HFF-Myc (cell line): ENCODE measurements at regions not wholly inside any gene's neighbourhood (a gene's known extent, or its start where the extent isn't known, plus 50 kb on each side); places are given as distances from the start of the nearest gene placed in this dataset.
"Not testable (repeated sequence)": the region's sequence is repeated elsewhere in the genome, so short reads cannot be mapped to it uniquely, and the experiment has no call there.

ENCODE experiments used
- DNase-seq: peaks from one replicate; pipeline ENCODE4 v3.0.0-alpha.2; 2011; ENCODE audit warnings: low read depth; ENCODE audit errors: extremely low read depth
- H3K4me3 ChIP-seq: replicated peaks from 2 replicates; pipeline ENCODE4 v1.5.1; 2011; ENCODE audit warnings: low read depth, mild to moderate bottlenecking, control low read depth, low read length
- CTCF ChIP-seq: IDR thresholded peaks from 2 replicates; pipeline ENCODE4 v1.5.1; 2012; ENCODE audit warnings: mild to moderate bottlenecking, low read depth, low read length, control low read depth; ENCODE audit errors: missing control alignments

- TF ChIP-seq CTCF: no peak
- no peak overlapping the region for H3K4me3 ChIP-seq
- no peak for DNase-seq
These were observed 131.3 kb downstream of the LPIN1 start for GRCh38 chr2:11877764-11878163.

- H3K4me3 ChIP-seq, DNase-seq: not testable (repeated sequence)
These were observed 138.8 kb downstream of the LPIN1 start for GRCh38 chr2:11885253-11885652.

DNA sequence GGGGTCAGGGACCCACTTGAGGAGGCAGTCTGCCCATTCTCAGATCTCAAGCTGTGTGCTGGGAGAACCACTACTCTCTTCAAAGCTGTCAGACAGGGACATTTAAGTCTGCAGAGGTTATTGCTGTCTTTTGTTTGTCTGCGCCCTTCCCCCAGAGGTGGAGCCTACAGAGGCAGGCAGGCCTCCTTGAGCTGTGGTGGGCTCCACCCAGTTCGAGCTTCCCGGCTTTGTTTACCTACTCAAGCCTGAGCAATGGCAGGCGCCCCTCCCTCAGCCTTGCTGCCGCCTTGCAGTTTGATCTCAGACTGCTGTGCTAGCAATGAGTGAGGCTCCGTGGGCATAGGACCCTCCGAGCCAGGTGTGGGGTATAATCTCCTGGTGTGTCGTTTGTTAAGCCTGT is 140.5 kb downstream of the LPIN1 start:
- H3K4me3 ChIP-seq, DNase-seq: not testable (repeated sequence)

DNA sequence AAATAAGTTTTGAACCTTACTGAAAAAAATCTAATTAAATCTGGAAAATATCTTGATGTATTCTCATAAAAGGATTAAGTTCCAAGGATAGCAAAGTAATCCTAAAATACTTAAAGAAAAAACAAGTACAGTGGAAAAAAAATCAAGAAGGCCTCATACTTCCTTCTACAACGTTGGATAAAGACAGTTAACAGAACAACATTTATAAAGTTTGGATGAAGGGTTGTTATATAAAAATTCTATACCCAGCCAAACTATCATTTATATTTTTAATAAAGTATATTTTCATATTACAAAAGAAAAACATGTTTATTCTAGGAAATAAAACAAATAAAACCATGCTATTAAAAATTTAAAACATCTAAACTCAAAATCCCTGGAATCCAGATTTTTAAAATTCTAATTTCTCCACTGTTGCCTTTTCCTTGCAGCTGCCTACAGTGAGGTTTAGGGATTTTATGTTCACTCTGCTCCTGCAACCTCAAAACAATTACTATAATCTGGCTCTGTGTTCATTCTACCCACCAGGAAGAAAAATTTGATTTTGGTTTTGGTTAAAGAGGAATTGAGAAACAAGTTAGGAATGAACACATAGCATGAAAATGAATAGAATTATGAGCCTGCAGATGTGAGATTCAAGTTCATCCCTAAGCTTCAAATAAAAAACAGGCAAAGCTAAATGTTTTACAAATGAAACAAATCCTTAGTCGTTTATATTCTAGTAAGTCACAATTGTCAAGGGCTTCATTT is 142.8 kb downstream of the LPIN1 start:
- H3K4me3 ChIP-seq: no peak overlapping the region
- TF ChIP-seq CTCF: no peak
- DNase-seq: no peak

- no peak overlapping the region for H3K4me3 ChIP-seq
- TF ChIP-seq CTCF: no peak
These were observed 143.4 kb downstream of the LPIN1 start for GRCh38 chr2:11889854-11890253.

GRCh38 chr2:11891028-11891427 is 144.6 kb downstream of the LPIN1 start:
- no peak overlapping the region for H3K4me3 ChIP-seq
- no peak for DNase-seq
- no peak for TF ChIP-seq CTCF

More at GRCh38 chr2:11889854-11890253, 143.4 kb downstream of the LPIN1 start:
- DNase-seq: no peak

GRCh38 chr2:11891671-11892440 is 145.4 kb downstream of the LPIN1 start:
- no peak for TF ChIP-seq CTCF
- no peak for DNase-seq
- no peak overlapping the region for H3K4me3 ChIP-seq
